HCT116 (cell line): ENCODE measurements at regions not wholly inside any gene's neighbourhood (a gene's known extent, or its start where the extent isn't known, plus 50 kb on each side); places are given as distances from the start of the nearest gene placed in this dataset.

Experiments used
- ATAC-seq: fragments of 200-7000 bp; cut with Tn5 transposase; 2 replicates; pipeline ENCODE4 v1.9.1; 2020; ENCODE audit warnings: mild to moderate bottlenecking, moderate library complexity
- BruUV-seq: library from RNA; stranded (reverse); fragments of 400-500 nt; replicated peaks from 2 replicates; lab custom pipeline; 2021; lab: Mats Ljungman, UMichigan
- CTCF ChIA-PET: fragments of 300-600 bp; sonication (Branson Sonifier 250); formaldehyde crosslinking; loops from one replicate; lab custom pipeline; 2021; ENCODE audit warnings: antibody characterized with exemption; lab: Charles Lee
- POLR2A ChIA-PET: fragments of 300-600, 350-600 bp; sonication (Branson Sonifier 250); formaldehyde crosslinking; loops from one replicate; lab custom pipeline; 2021; ENCODE audit warnings: antibody characterized with exemption; lab: Charles Lee
- RAD21 ChIA-PET, 2 experiments: fragments of 300-600 bp; sonication (Branson Sonifier 250); formaldehyde crosslinking; loops; one replicate each; lab custom pipeline; 2023; ENCODE audit warnings: low total read pairs in 2 of 2; ENCODE audit not compliant: uncharacterized antibody in 2 of 2, unreplicated experiment in 2 of 2, low non-redundant PET in 1 of 2; lab: Charles Lee
- DNase-seq: peaks from one replicate; pipeline ENCODE4 v3.0.0-alpha.2; 2010; ENCODE audit warnings: low read depth, low spot score
- H2AFZ ChIP-seq: fragments of 200-600 bp; shearing (Covaris generic), sonication (generic); 2 replicates; pipeline ENCODE4 v1.6.1; 2017; ENCODE audit warnings: low read depth, mixed run types, mixed read lengths, antibody characterized with exemption, low read length; ENCODE audit not compliant: poor library complexity, severe bottlenecking
- H3K27ac ChIP-seq: 2 replicates; pipeline ENCODE4 v1.5.1; 2012; ENCODE audit warnings: low read depth, low read length
- H3K27me3 ChIP-seq: fragments of 200-600 bp; sonication (generic); 2 replicates; pipeline ENCODE4 v1.6.1; 2016; ENCODE audit warnings: mixed run types, low read length, mixed read lengths; ENCODE audit not compliant: insufficient read depth
- H3K36me3 ChIP-seq, 2 experiments: fragments of 200-500 bp in 1 of 2; fragments of 200-600 bp in 1 of 2; sonication (Bioruptor generic) in 1 of 2; sonication (generic) in 1 of 2; 2 replicates each; pipeline versions ENCODE4 v1.5.1 to v1.6.1; 2014 to 2016; ENCODE audit warnings: low read length in 2 of 2, inconsistent platforms in 1 of 2, mixed read lengths in 1 of 2, mixed run types in 1 of 2; ENCODE audit not compliant: insufficient read depth in 2 of 2, control insufficient read depth in 1 of 2
- H3K4me1 ChIP-seq, 2 experiments: fragments of 200-600 bp in 1 of 2; sonication (generic) in 1 of 2; 2 replicates each; pipeline versions ENCODE4 v1.5.1 to v1.6.1; 2012 to 2017; ENCODE audit warnings: low read length in 2 of 2, inconsistent platforms in 1 of 2, mild to moderate bottlenecking in 1 of 2, mixed read lengths in 1 of 2, mixed run types in 1 of 2, moderate library complexity in 1 of 2; ENCODE audit not compliant: insufficient read depth in 2 of 2, control insufficient read depth in 1 of 2
- H3K4me2 ChIP-seq: fragments of 200-600 bp; sonication (generic); 2 replicates; pipeline ENCODE4 v1.6.1; 2017; ENCODE audit warnings: mixed run types, low read length, mixed read lengths
- H3K4me3 ChIP-seq, 2 experiments: fragments of 200-600 bp in 1 of 2; sonication (generic) in 1 of 2; replicated peaks in 1 of 2; 2 replicates each; pipeline ENCODE4 v1.5.1; 2011 to 2016; ENCODE audit warnings: low read length in 2 of 2, control low read depth in 1 of 2, low read depth in 1 of 2, mild to moderate bottlenecking in 1 of 2, mixed read lengths in 1 of 2, mixed run types in 1 of 2
- H3K79me2 ChIP-seq: fragments of 200-600 bp; sonication (generic); 2 replicates; pipeline ENCODE4 v1.6.1; 2017; ENCODE audit warnings: mild to moderate bottlenecking, mixed run types, low read length, moderate library complexity, mixed read lengths; ENCODE audit not compliant: insufficient read depth
- H3K9ac ChIP-seq: fragments of 200-600 bp; sonication (generic); 2 replicates; pipeline ENCODE4 v1.6.1; 2016; ENCODE audit warnings: low read length, mixed read lengths
- H3K9me2 ChIP-seq: fragments of 200-600 bp; sonication (generic), shearing (Covaris generic); 2 replicates; pipeline ENCODE4 v1.6.1; 2017; ENCODE audit warnings: mixed run types, mild to moderate bottlenecking, moderate library complexity; ENCODE audit not compliant: insufficient read depth
- H3K9me3 ChIP-seq, 2 experiments: fragments of 200-500 bp in 1 of 2; fragments of 200-600 bp in 1 of 2; sonication (Bioruptor generic) in 1 of 2; sonication (generic) in 1 of 2; 2 replicates each; pipeline ENCODE4 v1.6.1; 2014 to 2017; ENCODE audit warnings: low read length in 2 of 2, mixed read lengths in 2 of 2, inconsistent platforms in 1 of 2, low read depth in 1 of 2, mild to moderate bottlenecking in 1 of 2, mixed run types in 1 of 2, moderate library complexity in 1 of 2; ENCODE audit not compliant: control insufficient read depth in 1 of 2, insufficient read depth in 1 of 2
- H4K20me1 ChIP-seq: fragments of 200-600 bp; sonication (generic), shearing (Covaris generic); 2 replicates; pipeline ENCODE4 v1.6.1; 2017; ENCODE audit warnings: mixed run types, mild to moderate bottlenecking, moderate library complexity; ENCODE audit not compliant: insufficient read depth
- CEBPB ChIP-seq: IDR thresholded peaks from 2 replicates; pipeline ENCODE4 v1.6.1; 2012; ENCODE audit warnings: low read depth
- CTCF ChIP-seq, 3 experiments: fragments of 200-600 bp in 1 of 3; sonication (generic) in 1 of 3; IDR thresholded peaks in 2 of 3; conservative IDR thresholded peaks in 1 of 3; 2 replicates each; pipeline ENCODE4 v1.5.1; 2012 to 2017; ENCODE audit warnings: low read depth in 2 of 3, low read length in 2 of 3, antibody characterized with exemption in 1 of 3, borderline replicate concordance in 1 of 3, control low read depth in 1 of 3, mild to moderate bottlenecking in 1 of 3, mixed read lengths in 1 of 3, mixed run types in 1 of 3, moderate library complexity in 1 of 3; ENCODE audit not compliant: insufficient read depth in 1 of 3
- EGR1 ChIP-seq: IDR thresholded peaks from 2 replicates; pipeline ENCODE4 v1.6.1; 2012; ENCODE audit warnings: low read depth
- ELF1 ChIP-seq: IDR thresholded peaks from 2 replicates; pipeline ENCODE4 v1.6.1; 2012; ENCODE audit warnings: low read depth, borderline replicate concordance
- EZH2phosphoT487 ChIP-seq: fragments of 200-600 bp; IDR thresholded peaks from 2 replicates; pipeline ENCODE4 v1.6.1; 2018; ENCODE audit warnings: antibody characterized with exemption, borderline replicate concordance
- JUND ChIP-seq: IDR thresholded peaks from 2 replicates; pipeline ENCODE4 v1.6.1; 2012
- POLR2AphosphoS5 ChIP-seq: IDR thresholded peaks from 2 replicates; pipeline ENCODE4 v1.6.1; 2011; ENCODE audit warnings: mild to moderate bottlenecking, low read depth, low read length, moderate library complexity
- SRF ChIP-seq: IDR thresholded peaks from 2 replicates; pipeline ENCODE4 v1.6.1; 2012; ENCODE audit warnings: low read depth
- YY1 ChIP-seq: IDR thresholded peaks from 2 replicates; pipeline ENCODE4 v1.6.1; 2011; ENCODE audit warnings: low read length, low read depth, moderate library complexity, mild to moderate bottlenecking; ENCODE audit not compliant: insufficient replicate concordance; ENCODE audit errors: extremely low read depth
- ZBTB33 ChIP-seq: IDR thresholded peaks from 2 replicates; pipeline ENCODE4 v1.6.1; 2011; ENCODE audit warnings: mild to moderate bottlenecking, low read length, moderate library complexity; ENCODE audit not compliant: insufficient replicate concordance; ENCODE audit errors: extremely low read depth
- ZFX ChIP-seq: fragments of 450-650 bp; IDR thresholded peaks from 2 replicates; pipeline ENCODE4 v1.6.1; 2017
- intact Hi-C: fragments of 100-400 bp; cut with micrococcal nuclease; formaldehyde crosslinking; loops from 2 replicates; pipeline ENCODE4 v1.10.0; 2022

- TF ChIP-seq POLR2AphosphoS5 = no peak
- no peak for TF ChIP-seq ELF1
- no peak for TF ChIP-seq EGR1
- TF ChIP-seq, all 23 proteins: peak for 0
Observed at GRCh38 chr3:103796068-103796467, 1361.3 kb downstream of the ZPLD1 start (continued).

- H4K20me1 ChIP-seq = no peaks in the 10 kb centered on the region
- ChIA-PET RAD21 (no interaction called here), POLR2A (no interaction called here), CTCF (no interaction called here)
- H3K9me2 ChIP-seq = 0 out of 2 replicates have a peak, but pooled peaks cover 6% of the 10 kb centered on the region
- H3K27me3 ChIP-seq = no peaks in the 10 kb centered on the region
- H3K9me3 ChIP-seq = no peaks in the 10 kb centered on the region
- no peaks in the 10 kb centered on the region for H3K4me1 ChIP-seq
- intact Hi-C loops = no loop called here
- no peaks in the 10 kb centered on the region for H3K79me2 ChIP-seq
- no TSS peak for BruUV-seq
- H2AFZ ChIP-seq = no peak overlapping the region
- no peaks in the 10 kb centered on the region for H3K36me3 ChIP-seq
- H3K4me2 ChIP-seq = no peak overlapping the region
- no peak for TF ChIP-seq JUND
- no peak for TF ChIP-seq POLR2AphosphoS5
- no peak for TF ChIP-seq EZH2phosphoT487
- TF ChIP-seq ELF1 = no peak
- ATAC-seq (no peak), DNase-seq (no peak)
- no peak overlapping the region for H3K4me3 ChIP-seq
- H3K27ac ChIP-seq = no peak overlapping the region
- H3K9ac ChIP-seq = no peak overlapping the region
Observed at GRCh38 chr3:103803787-103804186, 1369.0 kb downstream of the ZPLD1 start.

GRCh38 chr3:103810167-103810566, 1375.4 kb downstream of the ZPLD1 start:
- Histone ChIP-seq H3K27ac (no peak overlapping the region), H3K4me2 (no peak overlapping the region), H3K9me2 (no peaks in the 10 kb centered on the region; the same call in 1 of the 2 replicates), H2AFZ (no peak overlapping the region), H3K79me2 (no peaks in the 10 kb centered on the region), H3K9me3 (no peaks in the 10 kb centered on the region), H3K9ac (no peak overlapping the region), H3K36me3 (no peaks in the 10 kb centered on the region), H3K4me3 (no peak overlapping the region), H3K27me3 (no peaks in the 10 kb centered on the region), H4K20me1 (no peaks in the 10 kb centered on the region; the same call in 1 of the 2 replicates), H3K4me1 (no peaks in the 10 kb centered on the region)
- no TSS peak for BruUV-seq
- DNase-seq = no peak
- CTCF ChIA-PET = no interaction called here
- RAD21 ChIA-PET = no interaction called here
- ATAC-seq = no peak
- intact Hi-C loops = no loop called here
- POLR2A ChIA-PET = no interaction called here
- TF ChIP-seq POLR2AphosphoS5 (no peak), CTCF (IDR thresholded peaks at IDR 0.05 in 2 of 3, conservative IDR thresholded peaks at IDR 0.05 in 1 of 3; ENCODE audit: borderline replicate concordance in 1 of 3, insufficient read depth in 1 of 3, low read depth in 2 of 3, low read length in 2 of 3) (no peak), ZFX (no peak), EGR1 (no peak), JUND (no peak), SRF (no peak), ZBTB33 (no peak), YY1 (no peak), CEBPB (no peak), EZH2phosphoT487 (no peak)
